Keratinocyte (primary cell): ENCODE measurements at regions not wholly inside any gene's neighbourhood (a gene's known extent, or its start where the extent isn't known, plus 50 kb on each side); places are given as distances from the start of the nearest gene placed in this dataset.

Experiments used
- EZH2 ChIP-seq: IDR thresholded peaks from one replicate; pipeline ENCODE4 v1.6.1; 2012; ENCODE audit warnings: inconsistent platforms, mild to moderate bottlenecking, low read length, moderate library complexity
- TF ChIP-seq, protein P1 (sequence below), 3 experiments: IDR thresholded peaks in 1 of 3; conservative IDR thresholded peaks in 1 of 3; optimal IDR thresholded peaks in 1 of 3; 2 replicates in 2 of 3; 3 replicates in 1 of 3; pipeline versions ENCODE3 to v1.5.1; 2011; ENCODE audit warnings: low read length in 3 of 3, mild to moderate bottlenecking in 3 of 3, moderate library complexity in 2 of 3, control low read depth in 1 of 3, inconsistent platforms in 1 of 3; ENCODE audit not compliant: insufficient read depth in 2 of 3; ENCODE audit errors: extremely low read depth in 1 of 3

- TF ChIP-seq, protein P1, sequence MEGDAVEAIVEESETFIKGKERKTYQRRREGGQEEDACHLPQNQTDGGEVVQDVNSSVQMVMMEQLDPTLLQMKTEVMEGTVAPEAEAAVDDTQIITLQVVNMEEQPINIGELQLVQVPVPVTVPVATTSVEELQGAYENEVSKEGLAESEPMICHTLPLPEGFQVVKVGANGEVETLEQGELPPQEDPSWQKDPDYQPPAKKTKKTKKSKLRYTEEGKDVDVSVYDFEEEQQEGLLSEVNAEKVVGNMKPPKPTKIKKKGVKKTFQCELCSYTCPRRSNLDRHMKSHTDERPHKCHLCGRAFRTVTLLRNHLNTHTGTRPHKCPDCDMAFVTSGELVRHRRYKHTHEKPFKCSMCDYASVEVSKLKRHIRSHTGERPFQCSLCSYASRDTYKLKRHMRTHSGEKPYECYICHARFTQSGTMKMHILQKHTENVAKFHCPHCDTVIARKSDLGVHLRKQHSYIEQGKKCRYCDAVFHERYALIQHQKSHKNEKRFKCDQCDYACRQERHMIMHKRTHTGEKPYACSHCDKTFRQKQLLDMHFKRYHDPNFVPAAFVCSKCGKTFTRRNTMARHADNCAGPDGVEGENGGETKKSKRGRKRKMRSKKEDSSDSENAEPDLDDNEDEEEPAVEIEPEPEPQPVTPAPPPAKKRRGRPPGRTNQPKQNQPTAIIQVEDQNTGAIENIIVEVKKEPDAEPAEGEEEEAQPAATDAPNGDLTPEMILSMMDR (optimal IDR thresholded peaks at IDR 0.05 in 1 of 3, IDR thresholded peaks at IDR 0.05 in 1 of 3, conservative IDR thresholded peaks at IDR 0.05 in 1 of 3; ENCODE audit: extremely low read depth in 1 of 3, insufficient read depth in 2 of 3, low read length in 3 of 3): no peak
- no peak for TF ChIP-seq EZH2
These were observed 1701.5 kb upstream of the FLRT2 start for GRCh38 chr14:83828406-83828805.
